Fibroblast of gingiva (primary cell): ENCODE measurements at regions not wholly inside any gene's neighbourhood (a gene's known extent, or its start where the extent isn't known, plus 50 kb on each side); places are given as distances from the start of the nearest gene placed in this dataset.

Experiments
- DNase-seq: peaks from one replicate; pipeline ENCODE4 v3.0.0-alpha.2; 2011; ENCODE audit warnings: low read depth

DNA sequence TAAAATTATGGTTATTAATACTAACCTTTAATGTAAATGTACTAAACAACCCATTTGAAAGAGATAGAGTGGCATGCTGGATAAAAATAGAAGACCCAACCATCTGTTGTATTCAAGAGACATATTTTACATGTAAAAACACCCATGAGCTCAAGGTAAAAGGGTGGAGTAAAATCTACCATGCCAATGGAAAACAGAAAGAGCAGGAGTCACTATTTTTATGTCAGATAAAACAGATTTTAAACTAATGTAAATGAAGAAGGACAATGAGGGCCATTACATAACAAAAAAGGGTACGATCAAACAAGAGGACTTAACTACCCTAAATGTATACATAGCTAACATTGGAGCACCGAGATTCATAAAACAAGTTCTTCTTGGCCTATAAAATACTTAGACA, 66.3 kb downstream of the ITM2A start:
- no peak for DNase-seq

DNA sequence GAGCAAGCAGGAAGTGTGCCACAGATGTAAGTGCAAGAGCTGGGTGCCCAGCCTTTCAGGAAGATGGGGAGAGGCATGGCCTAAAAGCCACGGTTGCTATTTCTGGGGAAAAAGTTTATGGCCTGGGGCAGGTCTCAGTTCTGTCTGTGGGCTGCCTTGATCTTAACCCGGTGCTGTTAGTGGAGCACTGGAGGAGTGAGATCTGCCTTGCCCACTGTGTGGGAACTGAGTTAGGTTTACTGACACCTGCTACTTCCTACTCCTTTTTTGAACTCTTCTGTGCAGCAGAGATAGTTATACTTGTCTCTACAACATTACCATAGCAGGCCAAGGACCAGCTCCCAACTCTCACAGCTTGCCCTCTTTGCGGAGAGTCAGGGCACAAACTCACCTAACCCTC, 76.5 kb downstream of the ITM2A start:
- no peak for DNase-seq

DNA sequence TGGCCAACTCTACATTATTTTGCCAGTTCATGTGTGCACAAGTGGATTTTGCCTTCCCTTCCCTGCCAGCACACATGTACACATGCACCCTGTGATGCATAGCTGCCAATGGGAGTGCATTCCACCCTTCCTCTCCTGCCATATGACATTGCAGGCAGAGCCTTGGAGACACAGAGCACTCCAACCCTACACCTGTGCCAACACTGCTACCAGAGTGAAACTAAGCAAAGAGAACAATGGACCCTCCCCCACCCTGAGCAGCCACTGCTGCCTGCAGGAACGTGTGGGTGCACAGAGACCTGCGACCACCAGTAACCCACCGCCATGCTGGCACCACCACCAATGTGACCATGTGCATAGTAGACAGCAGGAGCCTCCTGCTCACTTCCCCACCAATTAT, 78.4 kb downstream of the ITM2A start:
- DNase-seq: no peak

DNA sequence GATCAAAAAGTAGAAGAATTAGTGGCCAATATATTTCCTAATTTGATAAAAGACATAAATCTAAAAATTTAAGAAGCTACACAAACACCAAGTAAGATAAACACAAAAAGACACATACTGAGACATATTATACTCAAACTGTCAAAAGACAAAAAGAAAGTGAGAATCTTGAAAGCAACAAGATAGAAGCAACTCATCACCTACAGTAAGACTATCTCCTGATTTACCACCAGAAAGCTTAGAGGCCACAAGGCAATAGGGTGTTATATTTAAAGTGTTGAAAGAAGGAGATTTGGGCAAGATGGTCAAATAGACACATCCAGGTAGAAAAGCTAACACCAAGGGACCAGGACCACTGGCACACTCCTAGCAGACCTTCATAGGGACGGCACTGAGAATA, 79.4 kb downstream of the ITM2A start:
- DNase-seq: no peak

DNA sequence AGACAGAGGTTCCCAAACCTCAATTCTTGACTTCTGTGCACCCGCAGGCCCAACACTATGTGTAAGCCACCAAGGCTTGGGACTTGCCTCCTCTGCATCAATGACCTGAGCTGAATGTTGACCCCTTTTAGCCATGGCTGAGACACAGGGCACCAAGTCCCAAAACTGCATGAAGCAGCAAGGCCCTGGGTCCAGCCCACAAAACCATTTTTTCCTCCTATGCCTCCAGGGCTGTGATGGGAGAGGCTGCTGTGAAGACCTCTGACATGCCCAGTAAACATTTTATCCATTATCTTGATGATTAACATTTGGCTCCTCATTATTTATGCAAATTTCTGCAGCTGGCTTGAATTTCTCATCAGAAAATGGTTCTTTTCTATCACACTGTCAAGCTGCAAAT, 85.4 kb downstream of the ITM2A start:
- no peak for DNase-seq

DNA sequence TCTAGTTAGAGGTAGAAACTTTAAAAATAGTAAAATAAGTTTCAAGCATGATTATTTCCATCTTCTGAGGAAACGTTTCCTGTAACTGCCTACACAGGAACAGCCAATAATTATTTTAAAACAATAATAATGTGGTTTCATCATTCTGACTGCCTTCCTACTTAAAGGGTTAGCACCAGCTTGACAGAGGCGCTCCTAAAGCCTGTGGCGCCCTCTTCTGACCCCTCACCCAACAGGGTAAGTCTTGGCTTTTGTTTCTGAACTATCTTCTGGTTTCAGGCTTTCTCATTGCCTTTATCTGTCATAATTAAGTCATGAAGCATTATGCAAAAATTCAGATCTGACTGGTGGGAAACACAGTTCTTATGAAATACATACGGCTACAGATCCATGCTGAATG, 96.7 kb downstream of the ITM2A start:
- DNase-seq: peak; percentile 2

DNA sequence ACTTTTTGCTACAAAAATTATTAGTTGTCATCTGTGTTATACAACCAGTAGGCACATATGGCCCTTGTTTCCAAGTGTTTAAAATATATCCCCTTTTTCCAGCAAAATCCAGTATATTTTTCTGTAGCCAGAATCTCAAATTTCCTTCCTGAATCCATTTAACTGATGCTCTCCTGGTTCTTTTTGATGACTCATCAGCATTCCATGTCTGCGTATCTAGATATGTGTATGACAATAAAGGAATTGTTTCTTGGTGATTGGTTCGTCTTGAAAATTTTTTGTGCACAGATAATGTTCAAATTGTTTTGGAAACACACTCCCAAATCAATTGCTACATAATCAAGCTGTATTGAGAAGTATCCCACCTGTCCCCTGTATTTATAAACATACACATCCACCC, 98.3 kb downstream of the ITM2A start:
- DNase-seq: no peak

DNA sequence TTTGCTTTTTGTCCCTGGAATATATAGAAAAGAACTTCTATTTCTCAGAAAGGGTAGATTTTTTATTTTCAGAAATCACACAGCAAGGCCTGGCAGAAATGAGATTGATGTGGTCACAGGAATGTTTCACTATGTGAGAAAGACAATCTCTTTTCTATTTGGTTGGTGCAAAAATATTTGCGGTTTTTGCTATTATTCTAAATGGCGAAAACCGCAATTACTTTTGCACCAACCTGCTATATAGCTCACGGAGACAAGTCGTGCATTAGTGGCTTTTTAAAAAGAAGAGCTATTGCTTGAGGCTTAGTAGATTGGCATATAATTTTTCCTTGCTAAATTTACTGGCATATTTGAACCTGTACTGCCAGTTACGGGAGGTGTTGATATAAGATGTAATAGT, 100.4 kb downstream of the ITM2A start:
- DNase-seq: no peak

DNA sequence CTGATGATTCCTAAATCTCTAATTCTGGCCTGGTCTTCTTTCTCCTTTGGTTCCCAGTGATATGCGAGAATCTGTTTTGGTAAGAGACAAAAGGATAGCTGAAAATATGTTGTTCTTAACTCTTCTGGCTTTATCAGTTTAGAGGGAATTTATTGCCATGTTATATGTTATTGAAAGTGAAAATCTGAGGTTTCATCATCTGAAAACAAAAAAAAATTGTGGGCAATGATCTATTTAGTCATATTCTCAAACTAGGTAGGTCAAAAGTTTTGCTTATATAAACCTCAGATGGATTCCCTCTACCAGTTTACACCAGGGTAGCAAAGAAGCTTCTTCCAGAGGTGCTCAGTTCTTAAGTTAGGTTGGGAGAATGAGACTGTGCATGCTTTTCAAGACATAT, 103.6 kb downstream of the ITM2A start:
- no peak for DNase-seq

DNA sequence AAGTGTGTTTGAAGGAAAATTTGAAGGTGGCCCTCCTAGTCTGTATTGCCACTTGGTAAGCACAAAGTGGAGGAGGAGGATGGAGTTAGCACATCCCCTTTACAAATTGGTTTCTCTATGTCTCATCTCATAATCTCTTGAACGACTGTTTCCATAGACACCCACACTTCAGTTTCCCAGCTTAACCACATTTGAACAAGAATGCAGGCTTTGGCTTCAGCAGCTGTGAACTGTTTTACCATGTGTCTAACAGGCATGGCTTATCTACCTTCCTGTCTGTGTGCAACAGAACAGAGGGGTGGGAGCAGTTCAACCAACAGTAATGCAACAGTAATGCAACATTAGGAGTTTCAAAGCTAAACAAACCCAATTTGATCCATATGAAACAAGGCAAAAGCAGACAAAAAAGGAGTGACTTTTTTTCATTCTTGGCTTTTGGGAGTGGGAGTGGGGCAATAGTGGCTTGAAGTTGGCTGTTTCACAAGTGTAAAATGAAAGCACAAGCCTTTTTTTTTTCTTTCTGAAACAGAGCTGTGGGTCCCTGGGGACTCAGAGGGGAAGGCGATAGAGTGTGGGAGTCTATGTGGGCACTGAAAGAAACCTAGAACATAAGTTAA, 108.0 kb downstream of the ITM2A start:
- no peak for DNase-seq

DNA sequence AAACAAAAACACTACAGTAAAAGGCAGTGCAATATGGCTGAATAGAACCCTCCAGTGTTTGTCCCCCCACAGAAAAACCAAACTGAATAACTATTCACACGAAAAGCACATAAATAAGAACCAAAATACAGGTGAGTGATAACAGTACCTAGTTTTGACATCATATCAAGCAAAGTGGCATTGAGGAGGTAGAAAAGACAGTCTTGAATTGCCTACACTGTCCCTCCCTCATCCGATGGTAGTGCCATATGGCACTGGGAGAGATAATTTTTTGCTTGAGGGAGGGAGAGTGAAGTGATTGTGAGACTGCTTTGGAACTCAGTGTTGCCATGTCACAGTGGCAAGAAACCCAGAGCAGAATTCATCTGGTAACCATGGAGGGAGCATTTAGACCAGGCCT, 99.2 kb downstream of the GPR174 start:
- DNase-seq: no peak

DNA sequence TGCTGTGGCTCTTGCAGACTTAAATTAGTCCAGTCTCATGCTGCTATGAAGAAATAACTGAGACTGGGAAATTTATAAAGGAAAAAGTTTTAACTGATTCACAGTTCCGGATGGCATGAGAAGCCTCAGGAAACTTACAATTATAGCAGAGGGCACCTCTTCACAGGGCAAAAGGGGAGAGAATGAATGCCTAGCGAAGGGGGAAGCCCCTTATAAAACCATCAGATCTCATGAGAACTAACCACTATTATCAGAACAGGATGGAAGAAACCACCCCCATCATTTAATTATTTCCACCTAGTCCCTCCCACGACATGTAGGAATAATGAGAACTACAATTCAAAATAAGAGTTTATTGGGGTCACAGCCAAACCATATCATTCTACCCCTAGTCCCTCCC, 91.4 kb downstream of the GPR174 start:
- DNase-seq: no peak

DNA sequence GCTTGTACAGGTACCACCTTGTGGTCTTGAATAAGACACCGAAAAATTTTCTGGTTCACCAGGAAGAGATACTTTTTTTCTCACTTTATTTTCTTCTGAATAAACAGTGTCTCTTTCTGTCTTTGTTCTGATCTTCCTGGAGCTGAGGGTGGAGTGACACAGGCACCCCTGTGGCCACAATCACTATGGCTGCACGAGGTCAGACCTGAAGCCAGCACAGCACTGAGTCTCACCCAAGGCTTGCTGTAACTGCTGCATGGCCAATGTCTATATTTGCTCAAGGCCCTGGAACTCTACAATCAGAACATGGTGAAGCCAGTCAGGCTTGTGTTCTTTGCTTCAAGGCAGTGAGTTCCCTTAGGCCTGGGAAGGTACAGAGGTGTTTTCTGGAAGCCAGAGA, 87.2 kb downstream of the GPR174 start:
- DNase-seq: no peak
